NOMO-1 treated with DMSO at 0.1 percent for 48 hours (cell line): ENCODE measurements at regions not wholly inside any gene's neighbourhood (a gene's known extent, or its start where the extent isn't known, plus 50 kb on each side); places are given as distances from the start of the nearest gene placed in this dataset.
A peak's percentile ranks its signal among the peaks of the same experiment; 100 is the strongest.

Source experiments
- DNase-seq: peaks from one replicate; lab custom pipeline; 2025; ENCODE audit not compliant: unreplicated experiment; lab: John Stamatoyannopoulos, UW

GRCh38 chr18:31247574-31248199, 70.3 kb upstream of the DSG1 start:
- peak; percentile 88 for DNase-seq

GRCh38 chr18:31248783-31249521, 69.0 kb upstream of the DSG1 start:
- DNase-seq: no peak

GRCh38 chr18:31250902-31251301, 67.1 kb upstream of the DSG1 start:
- DNase-seq: no peak

GRCh38 chr18:31252522-31252921, 65.4 kb upstream of the DSG1 start:
- DNase-seq: no peak

GRCh38 chr18:31255953-31256352, 62.0 kb upstream of the DSG1 start:
- no peak for DNase-seq

- no peak for DNase-seq
Measured at GRCh38 chr18:31258789-31259188, 59.2 kb upstream of the DSG1 start.

- no peak for DNase-seq
Measured at GRCh38 chr18:31261792-31262582, 56.0 kb upstream of the DSG1 start.

GRCh38 chr18:31267823-31268481, 50.0 kb upstream of the DSG1 start:
- no peak for DNase-seq
